C1 segment of cervical spinal cord (tissue), 14 donors: ENCODE measurements at regions not wholly inside any gene's neighbourhood (a gene's known extent, or its start where the extent isn't known, plus 50 kb on each side); places are given as distances from the start of the nearest gene placed in this dataset.
A peak's percentile ranks its signal among the peaks of the same experiment; 100 is the strongest.
"Not testable (repeated sequence)": the region's sequence is repeated elsewhere in the genome, so short reads cannot be mapped to it uniquely, and the experiment has no call there.

Experiments
- DNase-seq, 14 donors: peaks; one replicate each; lab custom pipeline; 2025; lab: John Stamatoyannopoulos, UW

DNA sequence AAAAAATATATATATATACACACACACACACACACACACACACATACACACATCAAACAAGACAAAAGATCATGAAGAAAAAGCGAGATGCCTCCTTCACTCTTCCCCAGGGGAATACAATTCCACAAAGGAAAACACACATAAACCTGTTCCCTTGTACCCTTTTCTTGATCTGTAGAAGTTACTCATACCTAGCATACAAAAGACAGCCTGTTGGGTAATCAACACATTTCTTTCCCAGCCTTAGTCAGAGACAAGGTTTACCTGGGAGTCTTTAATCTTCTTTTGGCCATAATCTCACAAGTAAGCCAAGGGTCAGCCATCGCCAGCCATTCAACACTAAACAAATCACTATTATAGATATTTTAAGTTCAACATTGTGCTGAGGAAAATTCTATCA, 407.0 kb downstream of the SUCLG1 start:
- DNase-seq, result no peak

GRCh38 chr2:84048964-84049363, 410.1 kb downstream of the SUCLG1 start:
- DNase-seq, result no peak

DNA sequence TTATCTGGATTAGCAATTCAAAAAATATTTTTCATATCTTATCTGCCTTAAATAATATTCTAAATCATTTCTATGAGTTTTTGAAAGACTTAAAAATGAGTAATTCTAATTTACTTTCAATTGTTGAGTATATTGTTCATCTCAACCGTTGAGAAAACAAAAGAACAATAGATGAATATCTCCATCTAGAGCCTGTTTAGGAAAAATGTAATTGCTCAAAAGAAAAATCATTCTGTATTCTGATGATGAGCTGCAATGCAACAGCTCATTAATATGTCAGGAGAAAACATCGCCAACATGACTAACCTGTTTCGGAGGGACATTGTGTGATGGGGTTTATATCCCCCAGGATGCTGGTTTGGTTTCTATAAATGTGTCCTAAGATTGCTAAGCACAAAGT, 417.6 kb downstream of the SUCLG1 start:
- no peak for DNase-seq

DNA sequence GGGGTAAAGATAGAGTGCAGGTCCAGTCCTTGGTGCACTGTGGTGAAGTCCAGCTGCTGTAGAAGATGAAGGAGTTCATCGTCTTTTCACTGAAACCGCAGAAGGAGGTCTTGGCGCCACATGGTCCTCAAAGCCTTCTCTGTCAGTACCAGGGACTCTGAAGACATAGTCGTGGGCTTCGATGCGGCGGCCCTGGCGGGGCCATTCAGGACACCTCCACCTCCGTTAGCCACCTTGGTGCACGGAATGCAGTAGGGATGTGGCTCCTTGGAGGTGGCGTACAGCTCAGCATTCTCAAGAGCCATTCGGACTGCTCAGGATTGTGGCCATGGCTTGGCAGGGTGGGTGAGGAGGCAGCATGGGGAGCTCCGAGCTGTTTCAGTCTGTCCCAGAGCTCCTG, 418.8 kb downstream of the SUCLG1 start:
- DNase-seq, result no peak

DNA sequence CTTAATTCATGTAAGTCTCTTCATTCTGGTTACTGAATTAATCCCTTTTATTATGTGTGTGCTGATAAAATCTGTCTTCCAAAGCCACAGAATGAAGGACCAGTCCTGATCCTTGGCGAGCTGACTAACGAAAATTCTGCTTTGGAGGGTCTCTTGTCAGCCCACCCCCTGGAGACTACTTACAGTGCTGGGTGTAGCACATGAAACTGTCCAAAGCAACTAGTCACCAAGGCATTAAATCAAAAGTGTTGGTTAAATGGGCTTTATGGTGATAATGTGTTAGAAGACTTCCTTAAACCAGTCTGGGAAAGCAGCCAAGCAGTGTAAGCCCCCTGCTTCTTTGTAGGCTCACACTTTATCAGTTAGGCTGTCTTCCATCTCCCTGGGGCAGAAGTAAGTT, 420.2 kb downstream of the SUCLG1 start:
- DNase-seq, result no peak

DNA sequence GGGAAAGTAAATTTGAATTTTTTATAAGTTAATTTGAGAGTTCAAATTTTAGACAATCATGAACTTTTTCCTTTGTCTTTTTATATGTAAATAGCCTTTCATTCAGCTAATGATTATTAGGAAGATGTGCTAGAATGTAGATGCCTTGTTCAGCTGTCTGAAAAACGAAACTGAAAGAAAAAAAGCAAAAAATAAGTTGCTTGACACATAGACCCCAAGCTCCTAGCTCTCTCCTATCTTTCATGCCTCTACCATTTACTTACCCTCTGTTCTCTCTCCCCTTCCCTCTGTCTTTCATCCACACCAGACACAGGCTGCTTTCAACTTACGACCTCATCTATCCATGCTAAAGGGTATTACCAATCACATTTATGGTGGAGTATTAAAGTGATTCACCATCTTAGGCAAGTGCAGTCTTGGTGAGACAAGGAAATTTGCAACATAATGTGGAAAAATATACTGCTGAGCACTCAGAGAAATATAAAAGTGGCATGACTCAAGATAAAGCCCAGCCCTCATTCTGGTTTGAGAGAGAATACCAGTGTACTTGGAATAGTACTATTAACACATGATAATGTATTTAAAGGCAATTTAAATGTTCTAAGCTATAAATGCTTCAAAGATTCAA, 425.6 kb downstream of the SUCLG1 start:
- DNase-seq, result no peak

DNA sequence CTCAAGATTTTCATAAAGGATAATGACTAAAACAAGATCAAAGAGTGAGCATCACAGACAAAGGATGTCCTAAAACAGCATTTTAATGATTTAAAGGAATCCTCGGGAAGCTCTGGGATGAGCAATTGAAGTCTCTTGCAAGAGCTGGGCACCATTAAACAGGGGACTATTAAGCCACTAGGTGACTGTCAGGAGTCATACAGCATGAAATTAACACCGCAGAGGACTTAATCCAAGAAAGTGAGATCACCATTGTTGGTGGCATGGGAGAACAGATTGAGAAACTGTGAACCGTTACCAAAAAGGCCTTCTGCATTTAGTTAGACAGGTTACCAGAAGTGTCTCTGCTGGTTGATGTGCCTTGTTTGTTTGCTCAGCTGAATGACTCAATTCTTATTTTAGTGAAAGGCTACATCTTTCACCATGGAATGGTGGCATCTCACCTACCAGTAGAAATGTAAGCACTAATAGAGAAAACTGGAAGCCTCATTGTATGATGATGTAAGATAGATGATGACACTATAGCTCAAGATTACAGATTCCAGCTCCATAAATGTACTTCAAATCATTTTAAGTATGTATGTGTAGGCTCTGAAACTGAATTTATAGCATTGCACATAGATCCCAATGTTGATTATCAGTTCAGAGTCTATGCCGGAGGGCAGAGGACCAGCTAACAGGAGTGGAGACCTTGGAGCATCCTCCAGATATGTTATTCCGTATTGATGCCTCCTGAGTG, 427.6 kb downstream of the SUCLG1 start:
- DNase-seq, result no peak

GRCh38 chr2:84029903-84030575, 429.0 kb downstream of the SUCLG1 start:
- no peak for DNase-seq

GRCh38 chr2:84026818-84027217, 432.3 kb downstream of the SUCLG1 start:
- DNase-seq, result no peak

- DNase-seq, result peak in 1 of 14 donors; percentile 4
These were observed 436.2 kb downstream of the SUCLG1 start for GRCh38 chr2:84022810-84023431.

DNA sequence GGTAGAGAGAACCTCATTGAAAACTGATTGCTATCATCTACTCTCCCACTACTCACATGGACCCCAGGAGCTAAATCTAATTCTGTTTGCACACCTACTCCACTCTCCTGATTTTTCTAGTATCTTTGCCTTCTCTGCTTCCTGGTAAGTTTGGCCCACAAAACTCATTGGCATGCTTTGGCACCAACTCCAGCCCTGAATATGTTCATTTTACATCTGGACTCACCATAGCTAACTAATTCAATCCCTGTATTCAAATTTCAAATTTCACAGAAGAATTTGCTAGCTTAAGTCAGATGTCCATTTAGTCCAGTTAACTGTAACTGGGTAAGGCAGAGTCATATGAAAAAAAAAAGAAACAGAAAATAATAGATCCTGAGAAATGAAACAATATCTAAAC, 442.1 kb downstream of the SUCLG1 start:
- DNase-seq, result no peak

DNA sequence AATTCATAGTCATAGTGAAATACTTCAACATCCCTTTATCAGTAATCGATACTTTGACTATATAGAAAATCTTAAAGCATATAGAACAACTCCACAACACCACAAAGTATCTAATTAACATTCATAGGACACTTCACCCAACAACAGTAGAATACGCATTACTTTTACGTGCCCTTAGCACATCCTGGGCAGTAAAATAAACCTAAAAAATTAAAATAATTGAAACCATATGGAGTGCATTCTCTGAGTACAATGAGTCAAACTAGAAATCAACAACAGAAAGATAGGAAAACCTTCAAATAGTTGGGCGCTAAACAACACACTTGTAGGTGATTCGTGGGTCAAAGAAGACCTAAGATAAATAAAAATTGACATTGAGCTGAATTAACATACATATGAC, 442.9 kb downstream of the SUCLG1 start:
- no peak for DNase-seq

- no peak for DNase-seq
These were observed 461.2 kb downstream of the SUCLG1 start for GRCh38 chr2:83997889-83998288.

GRCh38 chr2:83994633-83995179, 464.4 kb downstream of the SUCLG1 start:
- DNase-seq, result no peak

DNA sequence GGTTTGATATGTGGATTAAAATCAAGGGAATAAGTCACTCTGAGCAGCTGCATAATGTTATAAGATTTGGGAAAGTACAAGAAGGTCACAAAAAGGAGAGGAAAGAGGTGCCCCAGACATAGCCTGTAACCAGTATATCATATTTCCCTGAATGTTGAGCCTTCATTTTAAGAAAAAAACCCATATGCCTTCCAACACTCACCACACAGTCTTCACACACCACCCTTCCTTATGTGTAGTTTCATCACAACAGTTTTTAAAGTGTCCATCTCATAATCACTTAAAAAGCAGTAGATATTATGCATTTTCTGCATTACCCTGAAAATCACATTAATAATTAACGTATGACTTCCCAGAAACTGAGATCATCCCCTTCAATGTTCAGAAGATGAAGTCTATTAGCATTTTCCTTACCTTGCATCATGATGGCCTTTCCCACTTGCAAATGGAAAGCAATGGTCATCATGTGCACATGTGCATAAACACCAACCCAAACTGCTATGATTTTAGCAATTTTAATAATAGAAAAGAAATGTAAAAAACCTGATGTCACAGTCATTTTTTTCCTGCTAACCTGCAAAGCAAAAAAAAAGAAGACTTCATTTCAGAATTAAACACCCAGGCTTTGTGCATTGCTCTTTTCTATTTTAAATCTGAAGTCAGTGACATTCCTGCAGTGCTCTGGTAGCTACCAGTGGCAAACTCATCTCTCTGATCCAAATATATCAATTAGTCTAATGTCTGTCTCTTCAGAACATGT, 465.0 kb downstream of the SUCLG1 start:
- no peak for DNase-seq

DNA sequence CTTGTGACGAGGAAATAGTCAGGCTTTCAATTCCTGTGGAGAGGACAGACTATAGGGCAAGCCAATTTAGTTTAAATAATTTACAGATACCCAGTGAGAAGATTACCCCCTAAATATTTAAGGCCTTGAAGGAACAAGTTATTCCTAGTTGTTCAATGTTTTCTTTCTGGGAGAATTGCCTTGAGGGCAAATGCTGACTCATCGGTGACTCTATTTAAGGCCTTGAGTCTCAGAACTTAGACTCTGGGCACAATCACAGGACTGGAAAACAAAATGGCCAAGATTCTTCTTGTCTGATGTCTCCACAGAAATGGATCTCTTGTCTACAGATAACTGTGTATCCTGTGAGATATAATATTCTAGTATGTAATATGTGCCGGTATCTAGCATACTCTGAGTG, 467.1 kb downstream of the SUCLG1 start:
- no peak for DNase-seq

DNA sequence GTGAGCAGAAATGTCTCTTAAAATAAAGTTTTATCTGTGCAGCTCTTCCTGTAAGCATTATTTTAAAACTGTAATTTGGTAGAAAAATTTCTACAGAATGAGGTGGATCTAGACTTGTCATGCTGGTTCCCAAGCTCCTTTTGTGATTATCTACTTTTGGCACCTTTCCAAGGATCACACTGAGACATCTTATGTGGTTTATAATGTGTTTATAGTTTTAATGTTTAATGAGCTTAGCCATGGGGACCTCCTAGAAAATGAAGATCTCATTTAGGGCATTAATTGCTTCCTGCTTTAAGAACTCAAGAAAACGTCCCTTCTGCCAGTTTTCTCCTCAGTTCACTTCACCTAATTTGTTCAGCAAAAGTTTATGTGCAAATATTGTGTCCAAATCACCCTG, 468.4 kb downstream of the SUCLG1 start:
- no peak for DNase-seq

DNA sequence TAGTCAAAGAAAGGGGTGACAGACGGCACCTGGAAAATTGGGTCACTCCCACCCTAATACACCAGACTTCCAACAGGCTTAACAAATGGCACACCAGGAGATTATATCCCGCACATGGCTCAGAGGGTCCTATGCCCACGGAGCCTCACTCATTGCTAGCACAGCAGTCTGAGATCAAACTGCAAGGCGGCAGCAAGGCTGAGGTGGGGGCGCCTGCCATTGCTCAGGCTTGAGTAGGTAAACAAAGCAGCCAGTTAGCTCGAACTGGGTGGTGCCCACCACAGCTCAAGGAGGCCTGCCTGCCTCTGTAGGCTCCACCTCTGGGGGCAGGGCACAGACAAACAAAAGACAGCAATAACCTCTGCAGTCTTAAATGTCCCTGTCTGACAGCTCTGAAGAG, 482.5 kb downstream of the SUCLG1 start:
- DNase-seq, result not testable (repeated sequence)

- no peak for DNase-seq
These were observed 487.0 kb downstream of the SUCLG1 start for GRCh38 chr2:83972128-83972527.

DNA sequence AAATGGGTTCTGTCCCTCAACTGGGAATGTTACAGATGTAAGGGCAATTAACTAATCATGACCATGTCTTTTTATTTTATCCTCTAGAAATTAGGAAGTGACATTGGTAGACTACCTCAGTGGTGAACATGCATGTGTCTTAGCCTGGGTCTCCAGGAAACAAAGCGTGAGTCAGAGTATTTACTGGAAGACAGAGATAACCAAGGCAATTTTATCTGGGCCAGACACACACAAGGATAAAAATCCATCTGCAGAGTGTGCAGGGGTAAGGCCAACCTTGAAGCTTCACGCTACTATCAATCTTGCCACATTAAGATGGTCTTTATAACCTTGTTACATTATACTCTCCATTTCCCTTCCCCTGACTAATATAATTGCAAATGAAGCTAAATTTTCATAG, 487.5 kb downstream of the SUCLG1 start:
- no peak for DNase-seq

- DNase-seq, result no peak
These were observed 488.7 kb downstream of the SUCLG1 start for GRCh38 chr2:83970217-83970929.
